ENCODE measurements at regions not wholly inside any gene's neighbourhood (a gene's known extent, or its start where the extent isn't known, plus 50 kb on each side); places are given as distances from the start of the nearest gene placed in this dataset.

GRCh38 chr1:199121047-199121446 is 482.2 kb downstream of the PTPRC start:
- no peak for DNase-seq

- no peak for DNase-seq
Observed at GRCh38 chr1:199122085-199122484, 483.2 kb downstream of the PTPRC start.

- no peak for DNase-seq
Observed at GRCh38 chr1:199122532-199123311, 483.9 kb downstream of the PTPRC start.

- no peak for DNase-seq
Observed at GRCh38 chr1:199123615-199124014, 484.8 kb downstream of the PTPRC start.

GRCh38 chr1:199124351-199124750 is 485.5 kb downstream of the PTPRC start:
- DNase-seq, result no peak

GRCh38 chr1:199129247-199129646 is 490.4 kb downstream of the PTPRC start:
- DNase-seq, result no peak

- no peak for DNase-seq
Observed at GRCh38 chr1:199132006-199132405, 493.2 kb downstream of the PTPRC start.

- no peak for DNase-seq
Observed at GRCh38 chr1:199135901-199136300, 497.1 kb downstream of the PTPRC start.

- no peak for DNase-seq
Observed at GRCh38 chr1:199138061-199138460, 499.2 kb downstream of the PTPRC start.

- DNase-seq, result no peak
Observed at GRCh38 chr1:199149591-199149990, 510.8 kb downstream of the PTPRC start.

GRCh38 chr1:199150756-199151155 is 511.9 kb downstream of the PTPRC start:
- no peak for DNase-seq

GRCh38 chr1:199151634-199152425 is 513.0 kb downstream of the PTPRC start:
- DNase-seq, result no peak

- no peak for DNase-seq
Observed at GRCh38 chr1:199152676-199153075, 513.8 kb downstream of the PTPRC start.

- no peak for DNase-seq
Observed at GRCh38 chr1:199155166-199156019, 516.6 kb downstream of the PTPRC start.

- DNase-seq, result no peak
Observed at GRCh38 chr1:199157494-199157893, 518.7 kb downstream of the PTPRC start.

- no peak for DNase-seq
Observed at GRCh38 chr1:199160521-199161318, 521.9 kb downstream of the PTPRC start.

GRCh38 chr1:199161319-199161680 is 522.5 kb downstream of the PTPRC start:
- DNase-seq, result no peak

- DNase-seq, result no peak
Observed at GRCh38 chr1:199161766-199162303, 523.0 kb downstream of the PTPRC start.

GRCh38 chr1:199163267-199163666 is 524.4 kb downstream of the PTPRC start:
- no peak for DNase-seq

GRCh38 chr1:199163670-199164069 is 524.8 kb downstream of the PTPRC start:
- DNase-seq, result no peak

- no peak for DNase-seq
Observed at GRCh38 chr1:199167460-199167859, 528.6 kb downstream of the PTPRC start.

GRCh38 chr1:199168888-199169585 is 530.2 kb downstream of the PTPRC start:
- DNase-seq, result no peak

Data from NCI-H187 (cell line).